ENCODE measurements at regions not wholly inside any gene's neighbourhood (a gene's known extent, or its start where the extent isn't known, plus 50 kb on each side); places are given as distances from the start of the nearest gene placed in this dataset.

DNA sequence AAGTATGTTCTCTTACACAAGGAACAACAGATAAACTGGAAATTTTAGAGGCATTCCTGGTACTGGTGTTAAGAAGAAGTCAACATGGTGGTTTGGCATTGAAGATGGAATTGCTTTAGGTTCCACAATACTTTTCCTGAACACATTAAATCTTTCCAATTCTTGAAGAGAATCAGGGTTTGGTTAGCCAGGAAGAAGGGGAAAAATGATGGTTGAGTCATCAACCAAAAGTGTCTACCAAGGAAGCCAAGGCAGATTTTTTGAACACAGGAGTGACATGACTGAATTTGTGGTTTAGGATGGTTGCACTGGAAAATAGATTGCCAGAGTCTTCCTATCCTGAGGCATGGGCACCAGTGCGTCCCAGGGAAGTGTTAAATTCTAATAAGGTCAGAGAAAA, 433.4 kb downstream of the TMEM38B start:
- DNase-seq (ENCODE audit: low read depth), result no peak
- H3K4me3 ChIP-seq (ENCODE audit: low read depth, low read length), result no peak overlapping the region
- TF ChIP-seq CTCF (conservative IDR thresholded peaks at IDR 0.05; ENCODE audit: low read depth, low read length), result no peak

DNA sequence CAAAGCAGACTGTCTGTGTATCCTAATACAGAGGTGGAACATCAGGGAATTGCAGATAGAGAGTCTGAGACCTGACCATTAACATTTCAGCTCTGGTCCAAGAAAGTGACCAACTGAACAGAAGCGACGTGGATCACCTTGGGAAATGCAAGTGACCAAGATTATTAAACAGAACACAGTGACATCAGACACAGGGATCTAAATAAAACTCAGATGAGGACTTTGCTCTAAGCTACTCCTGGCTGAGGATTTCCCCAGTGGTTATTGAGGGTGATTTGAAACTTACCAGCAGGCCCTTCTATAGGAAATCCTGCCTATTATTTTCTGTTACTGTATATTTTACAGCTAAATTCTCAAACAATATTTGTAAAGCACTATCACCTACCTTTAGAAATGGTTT, 436.0 kb downstream of the TMEM38B start:
- no peak for DNase-seq (ENCODE audit: low read depth)

GRCh38 chr9:106143781-106144180, 449.4 kb downstream of the TMEM38B start:
- no peak for DNase-seq (ENCODE audit: low read depth)
- no peak overlapping the region for H3K4me3 ChIP-seq (ENCODE audit: low read depth, low read length)
- no peak for TF ChIP-seq CTCF (conservative IDR thresholded peaks at IDR 0.05; ENCODE audit: low read depth, low read length)

More for the DNA sequence above, 436.0 kb downstream of the TMEM38B start:
- no peak for TF ChIP-seq CTCF (conservative IDR thresholded peaks at IDR 0.05; ENCODE audit: low read depth, low read length)
- no peak overlapping the region for H3K4me3 ChIP-seq (ENCODE audit: low read depth, low read length)

- H3K4me3 ChIP-seq (ENCODE audit: low read depth, low read length), result no peak overlapping the region
- no peak for TF ChIP-seq CTCF (conservative IDR thresholded peaks at IDR 0.05; ENCODE audit: low read depth, low read length)
- no peak for DNase-seq (ENCODE audit: low read depth)
These were observed 451.9 kb downstream of the TMEM38B start for GRCh38 chr9:106146066-106146840.

DNA sequence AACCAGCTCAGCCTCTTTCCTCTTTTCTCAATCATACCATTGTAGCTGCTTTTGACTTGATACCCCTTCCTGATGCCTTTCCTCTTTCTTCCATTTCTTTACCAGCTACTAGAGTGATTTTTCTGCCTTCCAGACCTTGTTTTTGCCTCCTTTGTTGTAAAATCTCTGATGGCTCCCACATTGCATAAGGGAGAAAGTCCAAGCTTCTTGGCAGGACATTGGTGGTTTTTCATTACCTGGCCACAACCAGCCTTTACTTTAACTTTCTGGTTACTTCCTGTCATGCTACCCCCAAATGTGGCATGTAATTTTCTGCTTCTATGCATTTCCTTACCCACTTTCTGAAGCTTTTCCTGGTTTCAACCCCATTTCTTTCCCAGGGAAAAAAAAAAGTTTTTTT, 452.5 kb downstream of the TMEM38B start:
- no peak for TF ChIP-seq CTCF (conservative IDR thresholded peaks at IDR 0.05; ENCODE audit: low read depth, low read length)
- no peak for DNase-seq (ENCODE audit: low read depth)
- H3K4me3 ChIP-seq (ENCODE audit: low read depth, low read length), result no peak overlapping the region

DNA sequence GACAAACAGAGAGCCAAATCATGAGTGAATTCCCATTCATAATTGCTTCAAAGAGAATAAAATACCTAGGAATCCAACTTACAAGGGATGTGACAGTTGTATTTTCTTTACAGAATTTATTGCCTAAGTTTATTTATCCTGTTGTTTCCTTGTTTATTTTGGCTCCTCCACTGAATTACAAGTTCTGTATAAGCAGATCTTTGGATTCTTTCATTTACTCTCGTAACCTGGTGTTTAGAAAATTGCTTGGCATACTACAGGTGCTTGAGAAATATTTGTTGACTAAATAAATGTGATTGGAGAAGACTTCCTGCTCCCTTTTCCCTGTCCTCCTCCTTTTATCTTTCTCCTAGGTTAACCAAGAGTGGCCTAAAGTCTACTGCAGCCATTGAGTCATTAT, 455.6 kb downstream of the TMEM38B start:
- TF ChIP-seq CTCF (conservative IDR thresholded peaks at IDR 0.05; ENCODE audit: low read depth, low read length), result no peak

DNA sequence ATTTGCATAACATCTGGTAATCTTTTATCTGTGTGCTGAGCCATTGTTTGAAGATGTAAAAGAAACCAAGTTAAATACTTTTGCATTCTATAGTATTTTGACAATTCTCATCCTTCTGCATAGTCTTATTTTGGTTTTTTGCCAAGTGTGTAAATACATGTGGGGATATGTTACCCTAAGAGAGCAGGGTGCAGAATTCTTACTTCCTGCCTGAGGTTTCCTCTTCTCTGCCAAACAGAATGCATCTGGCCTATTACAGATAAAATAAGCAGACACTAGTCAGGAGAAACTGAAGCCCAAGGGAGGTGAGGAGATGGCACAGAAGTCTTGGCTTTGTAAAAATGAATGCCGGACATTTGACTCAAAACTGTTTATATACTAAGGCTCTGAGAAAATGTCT, 462.1 kb downstream of the TMEM38B start:
- DNase-seq (ENCODE audit: low read depth), result no peak

More for the DNA sequence above, 455.6 kb downstream of the TMEM38B start:
- DNase-seq (ENCODE audit: low read depth), result no peak
- H3K4me3 ChIP-seq (ENCODE audit: low read depth, low read length), result no peak overlapping the region

More for the DNA sequence above, 462.1 kb downstream of the TMEM38B start:
- H3K4me3 ChIP-seq (ENCODE audit: low read depth, low read length), result no peak overlapping the region
- no peak for TF ChIP-seq CTCF (conservative IDR thresholded peaks at IDR 0.05; ENCODE audit: low read depth, low read length)
